WI38 (cell line): ENCODE measurements at regions not wholly inside any gene's neighbourhood (a gene's known extent, or its start where the extent isn't known, plus 50 kb on each side); places are given as distances from the start of the nearest gene placed in this dataset.

Experiments
- H3K4me3 ChIP-seq: 2 replicates; pipeline ENCODE4 v1.5.1; 2011; ENCODE audit warnings: low read depth, mild to moderate bottlenecking, control low read depth, low read length
- TF ChIP-seq, protein P1 (sequence below): IDR thresholded peaks from 2 replicates; pipeline ENCODE4 v1.5.1; 2012; ENCODE audit warnings: low read depth, mild to moderate bottlenecking, control low read depth, low read length

DNA sequence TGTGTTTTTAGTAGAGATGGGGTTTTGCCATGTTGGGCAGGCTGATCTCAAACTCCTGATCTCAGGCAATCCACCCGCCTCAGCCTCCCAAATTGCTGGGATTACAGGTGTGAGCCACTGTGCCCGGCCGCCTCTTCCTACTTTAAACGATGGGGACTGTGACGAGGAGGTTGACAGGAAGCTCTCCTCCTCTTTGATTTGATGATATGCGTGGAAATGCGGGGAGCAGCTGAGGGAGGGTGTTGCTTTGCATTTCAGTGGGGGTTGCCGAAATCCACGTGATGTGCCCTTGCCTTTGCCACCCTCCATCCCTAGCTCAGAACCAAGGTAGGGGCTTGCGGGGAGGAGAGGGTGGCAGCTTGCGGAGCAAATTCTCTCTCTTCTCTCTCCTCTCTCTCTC lies 189.6 kb downstream of the AACS start:
- no peak overlapping the region for H3K4me3 ChIP-seq
- TF ChIP-seq, protein P1, sequence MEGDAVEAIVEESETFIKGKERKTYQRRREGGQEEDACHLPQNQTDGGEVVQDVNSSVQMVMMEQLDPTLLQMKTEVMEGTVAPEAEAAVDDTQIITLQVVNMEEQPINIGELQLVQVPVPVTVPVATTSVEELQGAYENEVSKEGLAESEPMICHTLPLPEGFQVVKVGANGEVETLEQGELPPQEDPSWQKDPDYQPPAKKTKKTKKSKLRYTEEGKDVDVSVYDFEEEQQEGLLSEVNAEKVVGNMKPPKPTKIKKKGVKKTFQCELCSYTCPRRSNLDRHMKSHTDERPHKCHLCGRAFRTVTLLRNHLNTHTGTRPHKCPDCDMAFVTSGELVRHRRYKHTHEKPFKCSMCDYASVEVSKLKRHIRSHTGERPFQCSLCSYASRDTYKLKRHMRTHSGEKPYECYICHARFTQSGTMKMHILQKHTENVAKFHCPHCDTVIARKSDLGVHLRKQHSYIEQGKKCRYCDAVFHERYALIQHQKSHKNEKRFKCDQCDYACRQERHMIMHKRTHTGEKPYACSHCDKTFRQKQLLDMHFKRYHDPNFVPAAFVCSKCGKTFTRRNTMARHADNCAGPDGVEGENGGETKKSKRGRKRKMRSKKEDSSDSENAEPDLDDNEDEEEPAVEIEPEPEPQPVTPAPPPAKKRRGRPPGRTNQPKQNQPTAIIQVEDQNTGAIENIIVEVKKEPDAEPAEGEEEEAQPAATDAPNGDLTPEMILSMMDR: no peak

DNA sequence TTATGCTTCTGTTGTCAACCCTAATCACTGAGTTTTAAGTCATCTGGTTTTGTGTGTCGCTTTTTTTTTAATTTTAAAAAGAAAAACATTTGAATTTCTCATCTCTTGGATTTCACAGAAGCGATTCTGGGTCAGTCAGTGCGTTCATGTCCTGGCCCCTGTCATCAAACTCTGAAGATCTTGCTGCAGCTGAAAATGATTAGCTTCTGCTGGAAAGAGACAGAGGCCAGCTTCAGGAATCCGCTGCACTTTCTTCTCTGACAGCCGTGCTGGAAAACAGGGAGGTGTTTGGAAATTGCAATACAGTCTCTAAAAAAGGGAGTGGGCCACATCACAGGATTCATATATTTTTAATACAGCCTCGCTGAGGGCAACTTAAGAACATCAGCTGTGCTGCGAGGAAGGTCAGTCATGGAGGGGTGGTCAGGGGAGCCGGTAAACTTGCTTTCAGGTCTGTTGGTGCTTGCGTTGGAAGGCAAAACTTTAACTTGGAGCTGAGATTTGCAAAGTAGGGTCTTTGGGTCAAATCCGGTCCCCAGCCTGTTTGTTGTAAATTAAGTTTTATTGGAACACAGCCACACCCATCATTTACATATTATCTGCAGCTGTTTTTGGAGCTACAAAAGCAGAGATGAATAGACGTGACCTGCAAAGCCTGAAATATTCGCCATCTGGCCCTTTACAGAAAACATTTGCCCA lies 190.8 kb downstream of the AACS start:
- H3K4me3 ChIP-seq: no peak overlapping the region
- TF ChIP-seq, protein P1: no peak

DNA sequence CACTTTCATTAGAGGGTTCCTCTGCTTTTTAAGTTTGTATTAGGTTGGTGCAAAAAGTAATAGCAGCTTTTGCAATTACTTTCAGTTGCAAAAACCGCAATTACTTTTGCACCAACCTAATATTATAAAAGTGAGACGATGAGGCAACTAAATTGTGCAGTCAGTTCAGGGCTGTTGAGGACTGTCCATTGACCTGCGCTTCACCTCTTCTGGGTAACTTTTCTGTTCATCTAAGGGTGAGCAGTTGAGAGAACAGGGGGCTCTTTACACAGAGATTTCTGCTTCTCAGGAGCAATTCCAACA lies 191.3 kb downstream of the AACS start:
- TF ChIP-seq, protein P1: no peak
- no peak overlapping the region for H3K4me3 ChIP-seq

DNA sequence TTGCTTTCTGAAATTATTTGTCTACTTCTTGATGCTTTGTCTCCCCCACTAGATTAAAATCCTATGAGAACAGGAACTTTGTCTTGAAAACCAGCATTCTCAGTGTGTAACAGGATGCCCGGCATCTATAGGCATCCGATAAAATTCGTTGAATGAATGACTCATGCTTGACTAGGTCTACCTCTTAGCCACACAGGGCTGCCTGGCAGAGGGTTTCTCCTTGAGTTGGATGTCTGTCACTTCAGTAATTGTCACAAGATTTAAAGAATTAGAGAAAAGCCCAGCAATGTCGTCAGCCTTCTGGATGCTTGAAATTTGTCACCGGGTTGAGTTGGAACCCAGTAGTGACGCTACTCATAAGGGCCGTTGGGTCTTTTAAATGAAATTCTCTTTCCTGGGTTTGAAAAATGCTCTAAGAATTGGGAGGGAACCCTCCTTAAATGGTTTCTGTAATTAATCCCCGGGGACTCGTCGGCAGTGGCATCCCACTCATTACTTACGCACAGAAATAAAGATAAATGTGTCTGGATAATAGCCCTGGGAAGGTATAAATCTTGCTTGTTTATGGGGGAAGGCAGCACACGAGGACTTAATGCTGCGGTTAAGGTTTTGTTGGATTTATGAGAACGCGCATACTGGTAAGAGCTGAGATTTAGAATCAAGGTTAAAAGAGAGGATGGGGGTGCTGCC lies 194.1 kb downstream of the AACS start:
- TF ChIP-seq, protein P1: no peak

DNA sequence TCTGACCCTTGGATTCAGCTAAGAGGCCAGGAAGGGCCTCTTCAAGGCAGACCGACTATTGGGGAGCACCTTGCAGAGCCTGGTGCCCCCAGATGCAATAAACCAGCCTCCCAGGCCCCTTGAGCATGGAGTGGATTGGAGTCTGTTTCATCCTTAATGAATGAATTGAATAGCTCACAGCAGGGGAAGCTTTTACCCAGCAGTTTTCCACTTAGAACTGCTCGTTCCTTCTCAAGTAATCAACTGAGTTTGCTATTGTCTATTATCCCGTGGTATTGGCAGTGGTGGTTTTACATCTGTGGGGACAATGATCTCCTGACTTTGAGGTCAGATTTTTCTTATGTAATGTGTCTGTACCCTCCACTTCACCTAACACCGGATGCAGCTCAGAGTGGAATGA lies 197.6 kb downstream of the AACS start:
- no peak overlapping the region for H3K4me3 ChIP-seq
- TF ChIP-seq, protein P1: no peak

More for the DNA sequence above, 194.1 kb downstream of the AACS start:
- H3K4me3 ChIP-seq: no peak overlapping the region

DNA sequence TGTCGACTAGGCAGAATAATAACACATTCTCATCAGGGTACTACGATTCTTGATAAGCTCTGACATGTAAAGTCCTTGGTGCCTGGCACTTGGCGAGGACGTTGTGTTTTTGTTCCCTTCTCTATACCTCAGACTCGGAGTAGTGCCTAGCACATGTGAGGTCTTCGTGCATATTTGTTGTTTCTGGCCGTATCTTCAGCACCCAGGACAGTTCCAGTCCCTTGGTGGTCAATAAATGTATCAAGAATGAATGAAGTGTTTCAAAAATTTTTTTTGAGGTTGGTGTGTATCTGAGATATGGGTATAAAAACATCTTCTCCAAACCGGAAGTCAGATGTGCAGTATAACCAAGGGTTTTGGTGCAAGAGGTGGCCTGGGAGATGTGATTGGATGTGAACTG lies 198.2 kb downstream of the AACS start:
- H3K4me3 ChIP-seq: no peak overlapping the region
- TF ChIP-seq, protein P1: no peak

DNA sequence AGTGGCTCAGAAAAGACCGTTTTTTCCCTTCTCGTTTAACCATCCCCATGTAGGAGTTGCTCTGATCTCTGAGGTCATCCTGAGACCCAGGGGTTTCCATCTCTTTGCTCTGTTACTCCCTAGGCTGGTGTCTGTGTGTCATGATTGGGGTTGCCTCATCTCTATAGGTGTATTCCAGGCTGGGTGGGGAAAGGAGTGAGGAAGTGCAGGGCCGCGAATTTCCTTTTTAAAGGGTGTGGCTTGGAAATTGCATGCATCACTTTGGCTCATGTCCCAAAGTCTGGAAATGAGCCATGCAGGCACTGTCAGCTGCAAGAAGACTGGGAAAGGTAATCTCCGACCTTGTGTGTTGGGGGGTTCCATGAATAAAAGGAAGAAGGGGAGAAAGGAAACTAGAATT lies 201.9 kb downstream of the AACS start:
- no peak overlapping the region for H3K4me3 ChIP-seq
- TF ChIP-seq, protein P1: no peak
